ENCODE measurements at regions not wholly inside any gene's neighbourhood (a gene's known extent, or its start where the extent isn't known, plus 50 kb on each side); places are given as distances from the start of the nearest gene placed in this dataset.

DNA sequence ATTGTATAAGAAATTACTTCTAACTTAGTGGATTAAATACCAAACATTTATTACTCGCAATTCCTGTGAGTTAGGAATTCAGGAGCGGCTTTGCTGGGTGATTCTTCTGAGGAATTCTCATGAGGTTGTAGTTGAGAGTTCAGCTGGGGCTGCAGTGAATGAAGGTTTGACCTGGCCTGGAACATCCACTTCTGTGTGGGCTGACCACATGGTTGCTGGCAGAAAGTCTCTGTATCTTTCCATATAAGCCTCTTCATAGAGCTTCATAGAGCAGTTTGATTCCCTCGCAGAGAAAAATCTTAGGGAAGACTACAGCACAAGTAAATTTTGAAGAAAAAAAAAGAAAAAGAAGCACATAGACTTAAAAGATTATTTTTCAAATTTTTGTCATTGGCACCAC is 339.7 kb upstream of the NWD2 start:
- H3K4me1 ChIP-seq (ENCODE audit: insufficient read depth) = no peaks in the 10 kb centered on the region
- WGBS, 3 donors = 84 to 90% (median 89%) methylated on average over 3 of the region's 3 CpGs
- no peaks in the 10 kb centered on the region for H3K36me3 ChIP-seq
- no peak overlapping the region for H3K27ac ChIP-seq
- H3K9me3 ChIP-seq = no peaks in the 10 kb centered on the region
- H3K27me3 ChIP-seq = no peaks in the 10 kb centered on the region
- no peak for TF ChIP-seq POLR2A (IDR thresholded peaks at IDR 0.05)
- TF ChIP-seq, protein P1, sequence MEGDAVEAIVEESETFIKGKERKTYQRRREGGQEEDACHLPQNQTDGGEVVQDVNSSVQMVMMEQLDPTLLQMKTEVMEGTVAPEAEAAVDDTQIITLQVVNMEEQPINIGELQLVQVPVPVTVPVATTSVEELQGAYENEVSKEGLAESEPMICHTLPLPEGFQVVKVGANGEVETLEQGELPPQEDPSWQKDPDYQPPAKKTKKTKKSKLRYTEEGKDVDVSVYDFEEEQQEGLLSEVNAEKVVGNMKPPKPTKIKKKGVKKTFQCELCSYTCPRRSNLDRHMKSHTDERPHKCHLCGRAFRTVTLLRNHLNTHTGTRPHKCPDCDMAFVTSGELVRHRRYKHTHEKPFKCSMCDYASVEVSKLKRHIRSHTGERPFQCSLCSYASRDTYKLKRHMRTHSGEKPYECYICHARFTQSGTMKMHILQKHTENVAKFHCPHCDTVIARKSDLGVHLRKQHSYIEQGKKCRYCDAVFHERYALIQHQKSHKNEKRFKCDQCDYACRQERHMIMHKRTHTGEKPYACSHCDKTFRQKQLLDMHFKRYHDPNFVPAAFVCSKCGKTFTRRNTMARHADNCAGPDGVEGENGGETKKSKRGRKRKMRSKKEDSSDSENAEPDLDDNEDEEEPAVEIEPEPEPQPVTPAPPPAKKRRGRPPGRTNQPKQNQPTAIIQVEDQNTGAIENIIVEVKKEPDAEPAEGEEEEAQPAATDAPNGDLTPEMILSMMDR (IDR thresholded peaks at IDR 0.05) = no peak
- TF ChIP-seq EP300 (IDR thresholded peaks at IDR 0.05) = no peak
- intact Hi-C loops (cut with DNase I) = no loop called here
- no peak for DNase-seq
- H3K4me3 ChIP-seq = no peak overlapping the region

DNA sequence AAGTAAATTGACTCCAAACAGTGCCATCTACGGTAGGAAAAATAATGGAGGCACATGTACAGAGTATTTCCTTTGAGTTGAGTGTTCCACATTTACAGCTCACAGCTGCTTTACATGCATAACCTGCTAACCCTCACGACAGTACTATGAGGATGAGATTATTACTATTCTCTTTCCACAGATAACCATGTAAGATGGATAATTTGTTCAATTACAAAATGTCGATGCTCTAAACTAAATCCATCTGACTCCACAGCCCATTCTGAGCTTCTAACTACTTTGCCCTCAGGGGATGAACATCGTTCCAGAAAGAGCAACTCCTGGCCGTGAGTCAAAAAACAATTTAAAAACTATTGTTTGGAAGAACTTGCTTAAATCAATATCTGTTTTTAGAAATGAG is 330.4 kb upstream of the NWD2 start:
- Histone ChIP-seq H3K4me1 (ENCODE audit: insufficient read depth) (no peaks in the 10 kb centered on the region), H3K9me3 (no peaks in the 10 kb centered on the region), H3K27ac (no peak overlapping the region), H3K27me3 (no peaks in the 10 kb centered on the region), H3K4me3 (no peak overlapping the region), H3K36me3 (no peaks in the 10 kb centered on the region)
- DNase-seq = no peak
- 53 to 58% (median 56%) methylated on average over 5 of the region's 5 CpGs for WGBS, 3 donors
- intact Hi-C loops (cut with DNase I) = no loop called here
- TF ChIP-seq POLR2A (IDR thresholded peaks at IDR 0.05) (no peak), EP300 (IDR thresholded peaks at IDR 0.05) (no peak)

DNA sequence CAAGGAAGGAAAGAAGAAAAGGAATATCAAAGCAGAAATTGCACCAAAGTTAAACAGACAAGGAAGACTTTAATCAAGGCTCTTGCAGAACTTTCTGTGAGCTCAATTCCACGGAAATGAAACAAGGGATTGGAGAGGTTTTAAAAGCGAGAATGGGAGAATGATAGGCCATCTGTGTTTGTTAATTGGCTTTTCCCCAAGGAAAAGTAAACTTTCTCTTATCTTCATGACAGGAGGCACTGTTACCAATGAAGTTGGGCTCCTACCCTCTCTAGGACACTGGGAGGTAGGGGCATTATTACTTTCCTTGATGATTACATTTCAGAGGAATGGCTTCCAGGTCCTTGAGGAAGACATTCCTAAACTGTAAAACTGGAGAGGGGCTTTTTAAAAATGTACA is 328.8 kb upstream of the NWD2 start:
- no peak overlapping the region for H3K27ac ChIP-seq
- no peaks in the 10 kb centered on the region for H3K9me3 ChIP-seq
- intact Hi-C loops (cut with DNase I) = no loop called here
- 45 to 66% (median 52%) methylated on average over 2 of the region's 2 CpGs for WGBS, 3 donors
- H3K36me3 ChIP-seq = no peaks in the 10 kb centered on the region
- no peak overlapping the region for H3K4me3 ChIP-seq
- no peak for DNase-seq
- H3K4me1 ChIP-seq (ENCODE audit: insufficient read depth) = no peaks in the 10 kb centered on the region
- no peaks in the 10 kb centered on the region for H3K27me3 ChIP-seq
- TF ChIP-seq POLR2A (IDR thresholded peaks at IDR 0.05) (no peak), EP300 (IDR thresholded peaks at IDR 0.05) (no peak)
- TF ChIP-seq, protein P1 (IDR thresholded peaks at IDR 0.05) = no peak

DNA sequence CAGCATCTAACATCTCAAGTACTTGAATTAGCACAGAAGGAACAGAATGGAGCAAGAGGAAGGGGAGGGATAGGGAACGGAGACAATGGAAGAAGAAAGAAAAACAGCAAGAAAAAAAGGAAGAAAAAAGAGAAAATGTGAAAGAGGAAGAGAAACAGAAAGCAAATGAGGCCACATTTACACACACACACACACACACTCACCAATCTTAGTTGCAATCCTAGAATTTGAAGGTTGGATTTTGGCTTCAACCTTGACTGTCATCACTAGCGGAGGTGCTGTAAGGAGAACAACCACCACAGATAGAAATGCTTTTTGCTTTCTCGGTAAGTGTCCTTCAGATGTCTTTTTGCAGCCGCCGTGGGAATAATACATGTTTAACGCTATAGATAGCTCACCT is 327.1 kb upstream of the NWD2 start:
- no peak for TF ChIP-seq POLR2A (IDR thresholded peaks at IDR 0.05)
- TF ChIP-seq, protein P1 (IDR thresholded peaks at IDR 0.05) = no peak
- intact Hi-C loops (cut with DNase I) = no loop called here

DNA sequence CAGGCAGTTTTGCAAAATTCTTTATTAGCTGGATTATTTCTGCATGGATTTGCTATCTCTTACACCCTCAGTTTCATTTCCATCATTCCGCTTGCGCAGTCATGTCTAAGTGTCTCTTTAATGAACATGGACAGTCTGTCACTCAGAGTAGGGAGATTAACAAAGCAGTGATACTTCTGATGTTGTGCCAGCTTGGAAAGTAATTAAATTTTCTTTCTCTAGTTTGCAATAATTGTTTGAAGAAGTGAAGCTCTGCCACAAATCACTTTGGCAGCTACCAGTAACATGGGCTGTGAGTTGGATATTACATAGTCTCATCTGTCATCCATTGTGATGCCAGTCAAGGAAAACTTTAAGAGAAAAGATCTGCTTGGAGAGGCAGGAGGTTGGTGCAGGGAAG is 324.8 kb upstream of the NWD2 start:
- Histone ChIP-seq H3K27me3 (no peaks in the 10 kb centered on the region), H3K27ac (no peak overlapping the region), H3K36me3 (no peaks in the 10 kb centered on the region), H3K4me1 (ENCODE audit: insufficient read depth) (no peaks in the 10 kb centered on the region), H3K4me3 (no peak overlapping the region), H3K9me3 (no peaks in the 10 kb centered on the region)
- TF ChIP-seq, protein P1 (IDR thresholded peaks at IDR 0.05) = no peak
- TF ChIP-seq EP300 (IDR thresholded peaks at IDR 0.05) (no peak), POLR2A (IDR thresholded peaks at IDR 0.05) (no peak)
- intact Hi-C loops (cut with DNase I) = no loop called here
- 74 to 79% (median 74%) methylated on average over 2 of the region's 2 CpGs for WGBS, 3 donors
- DNase-seq = no peak

More for the DNA sequence above, 327.1 kb upstream of the NWD2 start:
- no peaks in the 10 kb centered on the region for H3K9me3 ChIP-seq
- DNase-seq = no peak
- no peak overlapping the region for H3K4me3 ChIP-seq
- H3K36me3 ChIP-seq = no peaks in the 10 kb centered on the region
- no peak overlapping the region for H3K27ac ChIP-seq
- no peaks in the 10 kb centered on the region for H3K27me3 ChIP-seq
- H3K4me1 ChIP-seq (ENCODE audit: insufficient read depth) = no peaks in the 10 kb centered on the region
- 76 to 85% (median 83%) methylated on average over 6 of the region's 6 CpGs for WGBS, 3 donors

Data from ovary (tissue), 7 donors.